Left ventricle myocardium inferior (tissue), 1 donor: ENCODE measurements at regions not wholly inside any gene's neighbourhood (a gene's known extent, or its start where the extent isn't known, plus 50 kb on each side); places are given as distances from the start of the nearest gene placed in this dataset.

Source experiments
- DNase-seq: peaks from one replicate; pipeline ENCODE4 v3.0.0-alpha.2; 2020
- H3K27ac ChIP-seq: fragments of 200-600 bp; replicated peaks from 2 replicates; pipeline ENCODE4 v1.8.0; 2021
- H3K27me3 ChIP-seq: fragments of 200-600 bp; 2 replicates; pipeline ENCODE4 v1.8.0; 2021; ENCODE audit warnings: low read depth
- H3K36me3 ChIP-seq: fragments of 200-600 bp; 2 replicates; pipeline ENCODE4 v1.8.0; 2021
- H3K4me1 ChIP-seq: fragments of 200-600 bp; 2 replicates; pipeline ENCODE4 v1.8.0; 2021
- H3K4me3 ChIP-seq: fragments of 200-600 bp; 2 replicates; pipeline ENCODE4 v1.8.0; 2021; ENCODE audit warnings: mild to moderate bottlenecking, moderate library complexity
- H3K9me3 ChIP-seq: fragments of 200-600 bp; replicated peaks from 2 replicates; pipeline ENCODE4 v1.8.0; 2021
- intact Hi-C: fragments of 100-400 bp; cut with micrococcal nuclease; formaldehyde crosslinking; loops from one replicate; pipeline ENCODE4 v1.11.0; 2022
- TF ChIP-seq, protein P1 (sequence below): fragments of 200-600 bp; IDR thresholded peaks from 2 replicates; pipeline ENCODE4 v1.8.0; 2021; ENCODE audit warnings: antibody characterized with exemption, mild to moderate bottlenecking, borderline replicate concordance
- donor health status: DM: no; HTN: yes; CAD: no; lungs with severe emphysema.

GRCh38 chr18:41700416-41700815 is 254.6 kb upstream of the PIK3C3 start:
- Histone ChIP-seq H3K9me3 (no peaks in the 10 kb centered on the region), H3K4me1 (no peaks in the 10 kb centered on the region), H3K27me3 (no peaks in the 10 kb centered on the region), H3K36me3 (no peaks in the 10 kb centered on the region), H3K27ac (no peak overlapping the region), H3K4me3 (no peak overlapping the region)
- no peak for DNase-seq
- intact Hi-C loops: no loop called here
- TF ChIP-seq, protein P1, sequence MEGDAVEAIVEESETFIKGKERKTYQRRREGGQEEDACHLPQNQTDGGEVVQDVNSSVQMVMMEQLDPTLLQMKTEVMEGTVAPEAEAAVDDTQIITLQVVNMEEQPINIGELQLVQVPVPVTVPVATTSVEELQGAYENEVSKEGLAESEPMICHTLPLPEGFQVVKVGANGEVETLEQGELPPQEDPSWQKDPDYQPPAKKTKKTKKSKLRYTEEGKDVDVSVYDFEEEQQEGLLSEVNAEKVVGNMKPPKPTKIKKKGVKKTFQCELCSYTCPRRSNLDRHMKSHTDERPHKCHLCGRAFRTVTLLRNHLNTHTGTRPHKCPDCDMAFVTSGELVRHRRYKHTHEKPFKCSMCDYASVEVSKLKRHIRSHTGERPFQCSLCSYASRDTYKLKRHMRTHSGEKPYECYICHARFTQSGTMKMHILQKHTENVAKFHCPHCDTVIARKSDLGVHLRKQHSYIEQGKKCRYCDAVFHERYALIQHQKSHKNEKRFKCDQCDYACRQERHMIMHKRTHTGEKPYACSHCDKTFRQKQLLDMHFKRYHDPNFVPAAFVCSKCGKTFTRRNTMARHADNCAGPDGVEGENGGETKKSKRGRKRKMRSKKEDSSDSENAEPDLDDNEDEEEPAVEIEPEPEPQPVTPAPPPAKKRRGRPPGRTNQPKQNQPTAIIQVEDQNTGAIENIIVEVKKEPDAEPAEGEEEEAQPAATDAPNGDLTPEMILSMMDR: no peak

DNA sequence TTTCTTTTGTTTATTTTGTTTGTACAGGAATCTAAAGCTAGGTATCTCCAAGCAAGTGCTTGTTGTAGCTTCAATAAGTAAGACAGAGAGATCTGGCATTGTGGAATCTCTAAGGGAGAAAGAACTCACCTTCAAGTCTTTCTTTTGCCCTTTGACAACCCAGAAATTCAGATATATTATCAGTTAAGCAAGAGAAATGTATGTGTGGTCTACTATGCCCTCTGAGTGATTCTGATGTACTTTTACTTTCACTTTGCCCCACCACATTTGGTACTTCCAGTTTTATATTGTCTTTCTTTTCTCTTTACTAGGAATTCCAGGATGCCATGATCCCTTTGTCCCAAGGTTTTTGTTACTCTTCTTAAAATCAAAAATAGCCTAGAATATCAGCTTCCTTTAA is 259.6 kb upstream of the PIK3C3 start:
- H3K4me3 ChIP-seq: no peak overlapping the region
- no peak for DNase-seq

GRCh38 chr18:41693008-41693407 is 262.0 kb upstream of the PIK3C3 start:
- H3K4me3 ChIP-seq: no peak overlapping the region
- no peak overlapping the region for H3K27ac ChIP-seq
- TF ChIP-seq, protein P1: no peak
- no peak for DNase-seq
- intact Hi-C loops: no loop called here
- no peaks in the 10 kb centered on the region for H3K36me3 ChIP-seq
- H3K27me3 ChIP-seq: no peaks in the 10 kb centered on the region
- no peaks in the 10 kb centered on the region for H3K4me1 ChIP-seq
- H3K9me3 ChIP-seq: no peaks in the 10 kb centered on the region

More for the DNA sequence above, 259.6 kb upstream of the PIK3C3 start:
- Histone ChIP-seq H3K4me1 (no peaks in the 10 kb centered on the region), H3K27me3 (no peaks in the 10 kb centered on the region), H3K36me3 (no peaks in the 10 kb centered on the region), H3K27ac (no peak overlapping the region), H3K9me3 (no peaks in the 10 kb centered on the region)
- TF ChIP-seq, protein P1: no peak
- intact Hi-C loops: no loop called here

GRCh38 chr18:41690332-41691127 is 264.5 kb upstream of the PIK3C3 start:
- no peaks in the 10 kb centered on the region for H3K27me3 ChIP-seq
- peaks cover under 1% of the 10 kb centered on the region for H3K9me3 ChIP-seq
- H3K36me3 ChIP-seq: no peaks in the 10 kb centered on the region
- TF ChIP-seq, protein P1: no peak
- no peaks in the 10 kb centered on the region for H3K4me1 ChIP-seq
- no peak overlapping the region for H3K27ac ChIP-seq
- no peak overlapping the region for H3K4me3 ChIP-seq
- intact Hi-C loops: no loop called here
- DNase-seq: no peak

GRCh38 chr18:41687138-41687537 is 267.9 kb upstream of the PIK3C3 start:
- no peaks in the 10 kb centered on the region for H3K27me3 ChIP-seq
- TF ChIP-seq, protein P1: no peak
- DNase-seq: no peak
- H3K36me3 ChIP-seq: no peaks in the 10 kb centered on the region
- no peaks in the 10 kb centered on the region for H3K4me1 ChIP-seq
- peaks cover 16% of the 10 kb centered on the region for H3K9me3 ChIP-seq
- intact Hi-C loops: no loop called here
- H3K27ac ChIP-seq: no peak overlapping the region
- no peak overlapping the region for H3K4me3 ChIP-seq
